ENCODE measurements at regions not wholly inside any gene's neighbourhood (a gene's known extent, or its start where the extent isn't known, plus 50 kb on each side); places are given as distances from the start of the nearest gene placed in this dataset.

- Histone ChIP-seq H2AFZ (ENCODE audit: low read length) (no peak overlapping the region), H3K79me1 (ENCODE audit: low read depth, low read length) (no peaks in the 10 kb centered on the region), H3K79me2 (ENCODE audit: control insufficient read depth in 1 of 2, insufficient read depth in 2 of 2, low read length in 2 of 2) (no peaks in the 10 kb centered on the region), H3K23me2 (ENCODE audit: low read depth, low read length) (no peaks in the 10 kb centered on the region), H4K91ac (replicated peaks; ENCODE audit: insufficient read length, low read length) (no peak overlapping the region), H3K4me1 (replicated peaks in 1 of 4; ENCODE audit: control insufficient read depth in 3 of 4, insufficient read depth in 4 of 4, low read length in 3 of 4) (no peaks in the 10 kb centered on the region), H2BK20ac (ENCODE audit: low read length) (no peak overlapping the region), H2AK5ac (ENCODE audit: low read depth, low read length) (no peak overlapping the region), H3K36me3 (ENCODE audit: control insufficient read depth in 2 of 4, insufficient read depth in 4 of 4, low read length in 3 of 4) (no peaks in the 10 kb centered on the region), H3K56ac (replicated peaks; ENCODE audit: insufficient read length, low read depth, low read length) (no peak overlapping the region), H3K4ac (replicated peaks; ENCODE audit: insufficient read length, low read depth, low read length) (no peak overlapping the region), H2BK12ac (ENCODE audit: low read depth, low read length) (no peak overlapping the region), H3K18ac (ENCODE audit: extremely low read depth, low read length) (no peak overlapping the region), H3K23ac (ENCODE audit: insufficient read length) (no peak overlapping the region), H4K8ac (ENCODE audit: extremely low read depth, insufficient read depth, low read length) (no peak overlapping the region), H3K27me3 (replicated peaks in 1 of 4; ENCODE audit: control insufficient read depth in 3 of 4, extremely low read depth in 1 of 4, insufficient read depth in 3 of 4, low read length in 3 of 4) (no peaks in the 10 kb centered on the region), H4K5ac (ENCODE audit: insufficient read length, low read depth, low read length) (no peak overlapping the region), H4K20me1 (replicated peaks in 1 of 2; ENCODE audit: control insufficient read depth in 1 of 2, insufficient read depth in 2 of 2, low read length in 2 of 2) (no peaks in the 10 kb centered on the region), H3K4me3 (ENCODE audit: extremely low read depth in 1 of 4, insufficient read depth in 2 of 4, low read depth in 3 of 4, low read length in 4 of 4) (no peak overlapping the region), H3K9ac (replicated peaks in 1 of 4; ENCODE audit: extremely low read depth in 1 of 4, low read depth in 3 of 4, low read length in 3 of 4) (no peak overlapping the region), H3K14ac (ENCODE audit: insufficient read length) (no peak overlapping the region), H3K4me2 (ENCODE audit: insufficient read depth in 1 of 2, low read depth in 2 of 2, low read length in 2 of 2) (no peak overlapping the region), H3K27ac (ENCODE audit: low read depth, low read length) (no peak overlapping the region), H2BK15ac (ENCODE audit: low read length) (no peak overlapping the region), H2BK5ac (ENCODE audit: low read depth, low read length) (no peak overlapping the region), H2BK120ac (replicated peaks; ENCODE audit: low read depth, low read length) (no peak overlapping the region), H3K9me3 (ENCODE audit: insufficient read depth in 2 of 2, low read depth in 1 of 2, low read length in 1 of 2) (no peaks in the 10 kb centered on the region)
- ChIA-PET CTCF (ENCODE audit: partially characterized antibody) (interaction anchor here (0.7 to 1.8 kb wide), 11 partner anchors 10 to 1342 kb away, joined by 3 to 9 read pairs (median 4); no protein-coding TSS in a partner anchor), POLR2A (ENCODE audit: partially characterized antibody) (no interaction called here)
- 74% methylated on average over 6 of the region's 6 CpGs; no CpG with 5 or more reads in 1 of the 2 experiments for WGBS, 2 experiments (ENCODE audit: extremely low coverage in 1 of 2, insufficient coverage in 1 of 2, insufficient read length in 1 of 2, insufficient replicate concordance in 2 of 2, low coverage in 1 of 2, low lambda C conversion rate in 2 of 2, missing lambda C conversion rate in 1 of 2)
- peak; percentile 91 for FAIRE-seq
- DNase-seq (ENCODE audit: low read depth in 1 of 2, low spot score in 2 of 2), result no peak
- no peak for TF ChIP-seq NANOG (IDR thresholded peaks at IDR 0.05; ENCODE audit: insufficient read depth, low read depth, low read length, poor library complexity, severe bottlenecking)
- TF ChIP-seq RNF2 (IDR thresholded peaks at IDR 0.05; ENCODE audit: borderline replicate concordance, low read depth, low read length, missing control alignments, poor library complexity, severe bottlenecking), result no peak
- TF ChIP-seq ZNF274 (IDR thresholded peaks at IDR 0.05; ENCODE audit: borderline replicate concordance, extremely low read depth, low read length), result no peak
- TF ChIP-seq CHD2 (IDR thresholded peaks at IDR 0.05; ENCODE audit: low read length), result no peak
- TF ChIP-seq RBBP5 (IDR thresholded peaks at IDR 0.05; ENCODE audit: borderline replicate concordance, low read depth, low read length), result no peak
- no peak for TF ChIP-seq SIN3A (conservative IDR thresholded peaks at IDR 0.05 in 1 of 2, IDR thresholded peaks at IDR 0.05 in 1 of 2; ENCODE audit: low read depth in 1 of 2, low read length in 2 of 2)
- no peak for TF ChIP-seq TBP (IDR thresholded peaks at IDR 0.05; ENCODE audit: low read depth, low read length)
- TF ChIP-seq EZH2 (IDR thresholded peaks at IDR 0.05; ENCODE audit: low read depth, low read length, severe bottlenecking), result no peak
- TF ChIP-seq CTCF (IDR thresholded peaks at IDR 0.05; ENCODE audit: control extremely low read depth in 1 of 3, insufficient read depth in 1 of 3, low read depth in 1 of 3, low read length in 3 of 3), result peak; percentile 13 to 72 (median 51)
- TF ChIP-seq RAD21 (IDR thresholded peaks at IDR 0.05 in 1 of 2, conservative IDR thresholded peaks at IDR 0.05 in 1 of 2; ENCODE audit: low read depth in 2 of 2, low read length in 2 of 2), result peak; percentile 62 to 68
Observed at GRCh38 chr2:115910270-115910669, 1467.8 kb downstream of the DPP10 start.

All from H1 (cell line).